Suppressor macrophage treated with lipopolysaccharide for 1 hour (primary cell): ENCODE measurements at regions not wholly inside any gene's neighbourhood (a gene's known extent, or its start where the extent isn't known, plus 50 kb on each side); places are given as distances from the start of the nearest gene placed in this dataset.
A peak's percentile ranks its signal among the peaks of the same experiment; 100 is the strongest.

ENCODE experiments used
- DNase-seq, 3 donors: peaks; one replicate each; pipeline ENCODE4 v3.0.0-alpha.2; 2020 to 2022

GRCh38 chr2:128402911-128403670 lies 84.4 kb upstream of the HS6ST1 start:
- DNase-seq = no peak

GRCh38 chr2:128403814-128404708 lies 85.4 kb upstream of the HS6ST1 start:
- no peak for DNase-seq

DNA sequence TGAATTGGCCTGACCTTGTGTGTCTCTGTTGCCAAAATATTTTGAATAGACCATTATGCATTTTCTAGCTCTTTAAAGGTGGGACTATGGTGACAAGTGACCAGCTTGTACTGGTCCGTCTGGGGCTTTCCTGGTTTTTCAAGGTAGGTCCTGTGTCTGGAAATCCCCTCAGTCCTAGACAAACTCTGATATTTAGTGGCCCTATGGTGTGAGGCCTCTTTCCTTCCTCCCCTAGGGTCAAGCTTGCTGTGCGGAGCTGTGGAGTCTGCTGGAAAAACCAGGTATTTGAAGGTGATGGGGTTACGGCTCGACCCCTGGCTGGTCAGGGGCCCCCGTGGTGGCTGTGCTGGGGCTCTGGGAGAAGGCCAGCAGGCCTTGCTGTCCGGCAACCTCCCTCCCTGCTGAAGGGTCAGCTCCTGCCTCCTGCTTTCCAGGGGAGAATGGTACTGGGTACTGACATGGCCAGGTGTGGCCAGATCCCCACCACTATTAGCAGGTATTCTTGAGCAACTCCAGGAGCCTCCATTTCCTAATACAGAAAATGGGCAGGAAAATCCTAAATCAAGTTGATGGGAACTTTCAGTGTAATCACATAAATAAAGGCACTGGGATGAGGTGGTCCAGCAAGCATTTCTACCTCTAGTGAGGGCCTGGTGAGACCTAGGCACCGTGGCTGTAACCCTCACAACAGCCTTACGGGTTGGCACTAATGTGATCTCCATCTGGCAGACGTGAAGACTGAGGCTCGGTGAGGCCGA lies 86.2 kb upstream of the HS6ST1 start:
- no peak for DNase-seq

DNA sequence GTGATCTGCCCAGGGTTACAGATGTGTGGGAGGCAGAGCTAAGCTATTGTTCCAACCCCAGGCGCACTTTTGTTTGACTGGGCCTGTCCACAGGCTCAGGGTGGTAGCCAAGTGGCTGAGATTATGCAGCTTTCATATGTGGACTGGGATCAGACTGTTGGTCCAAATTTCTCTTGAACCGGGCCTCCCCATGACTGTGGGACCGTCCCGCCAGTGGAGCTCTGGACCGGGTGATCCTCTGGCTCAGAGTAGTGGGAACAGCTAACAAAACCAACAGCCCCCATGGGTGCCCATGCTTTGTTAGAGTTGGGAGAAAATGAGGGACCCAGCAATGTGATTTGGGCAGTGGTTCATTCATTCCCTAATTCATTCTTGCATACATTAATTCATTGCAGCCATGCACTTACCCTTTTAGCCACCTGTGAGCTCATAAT lies 86.8 kb upstream of the HS6ST1 start:
- no peak for DNase-seq

GRCh38 chr2:128405981-128406613 lies 87.4 kb upstream of the HS6ST1 start:
- DNase-seq = no peak

DNA sequence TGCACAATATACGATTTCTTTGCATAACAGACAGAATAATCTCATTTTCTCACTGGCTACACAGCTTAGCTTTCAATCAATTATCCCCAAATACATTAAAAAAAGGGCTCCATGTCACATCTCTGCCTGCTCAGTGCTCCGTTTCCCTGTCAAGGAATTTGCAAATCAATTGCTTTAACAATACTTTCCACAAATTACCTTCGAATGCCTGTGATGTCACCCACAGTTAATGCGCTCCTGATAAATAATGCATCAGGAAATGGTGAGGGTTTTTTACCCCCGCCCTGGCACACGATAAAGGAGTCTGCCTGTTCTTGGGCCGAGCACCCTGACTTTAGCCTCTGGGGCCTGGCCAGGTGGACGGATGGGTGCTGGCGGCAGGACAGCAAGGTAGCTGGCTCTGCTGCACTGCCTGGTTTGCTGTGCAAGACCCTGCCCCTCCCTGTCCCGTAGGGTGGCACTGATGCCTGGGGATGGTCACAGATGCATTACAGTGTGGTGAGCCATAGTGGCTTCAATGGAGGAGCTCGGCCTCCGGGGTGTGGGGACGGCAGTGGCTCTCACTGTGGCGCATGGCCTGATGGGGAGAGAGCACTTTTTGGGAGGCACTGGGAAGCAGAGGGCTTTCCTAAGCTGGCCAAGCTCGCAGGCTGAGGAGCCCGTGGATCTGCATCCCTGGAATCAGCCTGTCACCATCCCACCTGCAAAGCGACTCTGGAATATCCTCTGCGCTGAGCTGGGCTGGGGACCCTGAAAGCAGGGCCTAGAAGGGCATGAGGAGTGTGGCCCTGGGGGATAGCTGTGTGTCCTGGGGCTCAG lies 88.3 kb upstream of the HS6ST1 start:
- DNase-seq = no peak

DNA sequence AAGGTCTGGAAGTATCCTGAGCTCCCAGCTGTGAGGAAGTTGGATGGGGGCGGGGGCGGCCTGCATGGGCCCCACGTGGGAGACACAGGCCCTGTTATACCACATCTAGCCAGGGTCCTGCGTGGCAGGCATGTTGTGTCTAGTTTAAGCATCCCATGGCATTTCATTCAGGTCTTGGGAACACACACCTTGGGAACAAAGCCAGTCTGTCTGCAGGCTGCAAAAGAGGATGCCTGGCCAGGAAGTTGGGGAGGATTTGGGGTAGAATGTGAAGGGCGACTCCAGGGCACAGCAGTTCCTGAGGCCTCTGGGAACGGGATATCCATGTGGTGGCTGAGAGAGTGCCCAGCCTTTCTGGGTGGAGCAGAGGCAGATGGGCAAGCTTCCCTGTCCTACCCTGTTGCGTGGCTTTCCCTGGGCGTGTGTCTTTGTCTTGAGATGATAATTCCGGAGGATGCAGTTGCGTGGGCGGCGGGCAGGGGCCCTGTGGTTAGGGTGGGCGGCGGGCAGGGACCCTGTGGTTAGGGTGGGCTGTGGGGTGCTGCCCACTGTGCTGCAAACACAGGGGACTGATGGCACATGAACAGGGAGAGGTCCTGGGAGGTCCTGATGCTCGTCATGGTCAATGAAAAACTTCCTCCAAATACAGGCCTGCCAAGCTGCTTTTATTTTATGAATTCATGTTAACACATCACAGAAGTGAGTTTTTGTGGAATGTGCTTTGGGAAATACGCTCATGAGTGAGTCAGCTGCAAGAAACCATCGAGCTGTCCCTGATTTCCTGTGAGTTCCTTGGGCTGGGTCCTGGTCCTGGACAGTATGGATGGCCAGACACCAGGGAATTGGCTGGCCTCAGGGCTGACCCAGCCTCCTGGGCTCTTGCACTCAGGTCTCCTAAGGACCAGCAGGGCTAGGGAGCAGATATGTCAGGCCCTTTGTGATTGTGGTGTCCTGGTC lies 90.0 kb upstream of the HS6ST1 start:
- peak in 1 of 3 donors; percentile 24 for DNase-seq

DNA sequence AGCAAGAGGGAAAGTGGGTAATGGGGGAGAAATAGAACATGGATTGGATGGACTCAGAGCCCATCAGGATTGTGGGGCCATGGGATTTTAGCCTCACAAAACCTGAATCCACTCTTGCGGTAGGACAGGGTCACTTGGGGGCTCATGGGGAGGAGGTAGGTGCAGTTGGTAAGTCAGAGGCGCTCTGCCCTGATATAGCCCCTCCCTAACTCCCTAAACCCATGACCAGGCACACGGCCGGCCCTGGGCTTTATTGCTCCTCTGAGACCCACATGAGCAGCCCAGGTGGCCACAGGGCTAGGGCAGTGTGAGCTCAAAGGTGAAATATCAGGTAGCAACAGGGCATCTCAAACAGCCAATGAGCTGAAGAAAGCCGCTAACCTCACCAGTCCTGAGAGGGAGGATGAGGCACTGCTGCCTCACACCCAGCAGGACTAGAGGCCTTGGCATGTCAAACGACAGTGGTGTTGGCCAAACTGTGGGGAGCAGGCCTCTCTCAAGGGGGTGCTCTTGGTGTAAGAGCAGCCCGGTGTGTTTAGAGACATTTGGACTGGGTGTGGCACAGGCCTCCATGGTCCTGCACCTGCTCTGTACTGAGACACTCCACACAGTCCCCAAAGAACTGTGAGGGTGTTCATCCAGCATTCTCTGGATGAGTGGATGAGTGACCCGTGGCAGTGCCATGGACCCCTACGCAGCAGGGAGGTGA lies 90.8 kb upstream of the HS6ST1 start:
- no peak for DNase-seq

GRCh38 chr2:128410035-128410757 lies 91.5 kb upstream of the HS6ST1 start:
- DNase-seq = peak in 2 of 3 donors; percentile 10 to 12

GRCh38 chr2:128410758-128411215 lies 92.1 kb upstream of the HS6ST1 start:
- DNase-seq = no peak

GRCh38 chr2:128411431-128411830 lies 92.8 kb upstream of the HS6ST1 start:
- no peak for DNase-seq

- DNase-seq = no peak
These were observed 93.7 kb upstream of the HS6ST1 start for GRCh38 chr2:128412181-128412871.

DNA sequence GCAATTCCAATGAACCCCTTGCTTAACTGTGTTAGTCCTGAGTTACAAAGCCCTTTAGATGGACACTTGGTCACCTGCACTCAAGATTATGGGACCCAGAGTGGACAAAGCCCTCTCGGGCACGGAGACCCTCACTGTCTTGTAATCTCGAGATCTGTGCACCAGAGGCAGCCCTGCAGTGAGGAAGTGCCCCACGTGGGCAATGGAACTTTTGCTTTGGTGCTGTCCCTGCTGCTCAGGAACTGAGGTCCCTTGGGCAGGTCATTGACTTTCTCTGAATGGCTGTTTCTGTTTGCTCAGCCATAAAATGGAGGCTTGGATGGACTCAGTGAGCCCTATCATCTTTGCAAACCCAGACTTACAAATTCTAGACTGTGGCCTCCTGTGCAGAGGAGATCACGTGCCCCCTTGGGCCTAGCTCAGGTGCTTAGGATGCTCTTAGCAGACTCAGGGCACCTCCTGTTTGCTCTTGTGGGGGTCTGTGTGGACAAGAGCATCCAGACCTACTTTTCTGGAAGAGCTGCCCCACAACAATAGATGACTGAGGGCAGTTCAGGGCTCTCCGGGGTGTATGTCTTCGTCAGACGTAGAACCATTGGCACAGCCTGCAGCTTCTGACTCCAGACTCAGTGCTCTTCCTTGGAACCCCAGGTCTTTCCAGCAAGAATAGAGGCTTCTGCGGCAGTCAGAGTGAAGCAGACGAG lies 94.5 kb upstream of the HS6ST1 start:
- DNase-seq = no peak

DNA sequence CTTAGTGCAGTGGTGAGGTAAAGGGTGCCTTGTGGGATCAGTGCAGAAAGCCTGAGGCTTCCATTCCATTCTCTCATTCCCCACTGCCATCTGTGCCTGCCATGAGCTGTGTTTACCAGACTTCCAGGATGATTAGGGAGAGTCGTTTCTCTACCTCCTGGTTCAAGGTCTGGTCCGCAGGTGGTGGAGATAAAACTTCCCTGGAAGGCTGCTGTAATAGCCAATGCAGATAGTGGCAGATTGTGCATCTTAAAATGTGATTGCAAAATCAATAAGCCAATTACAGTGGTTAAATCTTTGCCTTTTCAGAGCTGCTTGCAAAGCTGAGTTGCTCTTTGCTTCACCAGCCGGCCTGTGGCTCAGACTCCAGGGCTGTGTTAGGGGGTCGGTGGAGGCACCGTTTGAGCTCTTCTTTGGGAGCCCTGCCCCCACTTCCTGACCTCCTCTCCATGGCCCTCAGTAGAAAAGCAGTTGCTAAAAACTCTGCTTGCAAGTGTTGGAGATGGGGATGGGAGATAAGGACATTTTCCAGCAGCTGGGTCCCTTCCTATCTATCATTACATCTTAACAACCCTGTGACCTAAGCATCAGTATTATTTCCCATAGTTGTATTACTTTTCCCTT lies 95.2 kb upstream of the HS6ST1 start:
- no peak for DNase-seq

DNA sequence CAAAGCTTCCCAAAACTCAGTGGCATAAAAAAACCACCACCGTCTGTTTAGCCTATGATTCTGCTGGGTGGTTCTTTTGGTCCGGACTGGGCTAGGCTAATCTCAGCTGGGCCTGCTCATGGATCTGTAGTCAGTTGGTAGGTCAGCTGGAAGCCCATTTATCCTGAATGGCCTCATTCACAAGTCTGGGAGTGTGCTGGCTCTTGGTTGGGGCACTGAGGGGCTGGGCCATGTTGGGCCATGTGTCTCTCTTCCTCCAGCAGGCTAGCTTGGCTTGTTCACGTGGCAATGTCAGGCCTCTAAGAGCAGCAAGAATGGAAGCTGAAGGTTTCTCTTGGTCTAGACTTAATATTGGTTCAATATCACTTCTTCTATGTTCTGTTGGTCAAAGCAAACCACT lies 95.7 kb upstream of the HS6ST1 start:
- no peak for DNase-seq

DNA sequence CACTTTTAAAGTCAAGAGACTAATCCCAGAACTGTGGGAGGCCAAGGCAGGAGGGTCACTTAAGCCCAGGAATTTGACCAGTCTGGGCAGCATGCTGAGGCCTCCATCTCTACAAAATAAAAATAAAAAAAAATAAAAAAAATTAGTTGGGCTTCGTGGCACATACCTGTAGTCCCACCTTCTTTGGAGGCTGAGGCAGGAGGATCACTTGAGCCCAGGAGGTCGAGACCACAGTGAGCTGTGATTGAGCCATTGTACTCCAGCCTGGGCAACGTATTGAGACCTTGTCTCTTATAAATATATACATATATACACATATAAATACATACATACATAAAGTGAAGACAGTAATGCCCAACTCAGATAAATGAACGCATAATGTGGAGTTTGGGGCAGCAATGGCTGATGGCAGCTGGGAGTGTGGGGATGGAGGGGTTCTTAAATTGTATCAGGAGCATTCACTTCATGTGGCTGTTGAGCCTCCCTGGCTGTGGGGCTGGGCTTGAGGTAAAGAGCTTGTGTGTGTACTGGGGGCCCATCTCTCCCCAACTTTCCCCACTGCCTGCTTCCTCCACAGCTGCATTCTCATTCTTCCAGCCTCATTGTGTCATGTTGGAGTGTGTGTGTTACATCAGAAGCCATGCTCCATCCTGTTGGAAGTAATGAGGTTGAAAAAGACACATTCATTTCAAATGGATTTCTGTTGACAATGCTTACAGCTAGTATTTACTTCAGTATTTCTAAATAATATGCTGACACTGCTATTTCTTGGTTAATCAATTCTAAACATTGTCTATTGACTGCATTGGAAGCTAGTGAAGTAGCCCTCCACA lies 96.5 kb upstream of the HS6ST1 start:
- no peak for DNase-seq

- DNase-seq = no peak
These were observed 97.1 kb upstream of the HS6ST1 start for GRCh38 chr2:128415779-128416061.
